Mucosa of gallbladder (tissue), 1 donor: ENCODE measurements at regions not wholly inside any gene's neighbourhood (a gene's known extent, or its start where the extent isn't known, plus 50 kb on each side); places are given as distances from the start of the nearest gene placed in this dataset.

ENCODE experiments used
- DNase-seq: peaks from one replicate; pipeline ENCODE4 v3.0.0-alpha.2; 2020; ENCODE audit warnings: low spot score
- donor health status: DM: no; HTN: no; CAD: no.

DNA sequence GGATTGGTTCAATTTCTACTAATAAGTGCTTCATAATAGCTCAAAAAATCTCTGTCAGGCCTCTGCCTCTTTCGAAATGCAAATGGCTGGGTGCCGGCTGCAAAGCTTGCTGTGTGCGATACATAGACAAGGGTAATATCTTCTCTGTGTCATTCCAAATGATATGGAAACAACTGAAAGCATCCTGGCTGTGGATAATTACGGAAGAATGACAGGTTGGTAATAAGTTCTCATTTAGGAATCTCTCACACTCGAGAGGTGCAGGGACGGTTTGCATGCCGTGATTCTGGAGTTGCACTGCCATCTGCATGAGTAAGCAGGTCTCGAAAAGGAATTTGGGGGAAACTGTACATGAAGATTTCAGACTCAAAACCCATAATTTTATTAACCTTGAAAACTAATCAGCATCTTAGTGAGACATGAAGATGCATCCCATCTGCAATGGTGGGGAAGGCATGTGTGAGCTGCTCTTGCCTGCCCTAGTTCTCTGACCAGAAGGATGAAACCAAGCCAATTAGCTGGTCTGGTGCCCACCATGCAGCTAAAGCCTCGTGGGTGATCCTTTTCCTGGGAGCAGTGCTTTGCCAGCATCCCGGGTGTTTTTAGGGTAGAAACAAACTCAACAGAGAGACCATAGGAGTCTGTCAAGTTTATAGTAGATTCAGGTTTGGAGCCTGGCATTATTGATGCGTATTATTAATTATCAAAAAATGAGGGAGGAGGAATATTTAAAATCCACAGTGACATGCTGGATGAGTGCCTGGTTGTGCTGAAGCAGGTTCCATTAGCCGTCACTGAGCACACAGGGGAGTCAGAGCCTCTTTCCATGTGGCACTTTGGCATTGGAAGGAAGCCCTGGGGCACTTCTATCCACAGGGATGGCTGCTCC lies 503.6 kb upstream of the MGMT start:
- DNase-seq: no peak

- DNase-seq: no peak
These were observed 503.0 kb upstream of the MGMT start for GRCh38 chr10:128964100-128964403.

DNA sequence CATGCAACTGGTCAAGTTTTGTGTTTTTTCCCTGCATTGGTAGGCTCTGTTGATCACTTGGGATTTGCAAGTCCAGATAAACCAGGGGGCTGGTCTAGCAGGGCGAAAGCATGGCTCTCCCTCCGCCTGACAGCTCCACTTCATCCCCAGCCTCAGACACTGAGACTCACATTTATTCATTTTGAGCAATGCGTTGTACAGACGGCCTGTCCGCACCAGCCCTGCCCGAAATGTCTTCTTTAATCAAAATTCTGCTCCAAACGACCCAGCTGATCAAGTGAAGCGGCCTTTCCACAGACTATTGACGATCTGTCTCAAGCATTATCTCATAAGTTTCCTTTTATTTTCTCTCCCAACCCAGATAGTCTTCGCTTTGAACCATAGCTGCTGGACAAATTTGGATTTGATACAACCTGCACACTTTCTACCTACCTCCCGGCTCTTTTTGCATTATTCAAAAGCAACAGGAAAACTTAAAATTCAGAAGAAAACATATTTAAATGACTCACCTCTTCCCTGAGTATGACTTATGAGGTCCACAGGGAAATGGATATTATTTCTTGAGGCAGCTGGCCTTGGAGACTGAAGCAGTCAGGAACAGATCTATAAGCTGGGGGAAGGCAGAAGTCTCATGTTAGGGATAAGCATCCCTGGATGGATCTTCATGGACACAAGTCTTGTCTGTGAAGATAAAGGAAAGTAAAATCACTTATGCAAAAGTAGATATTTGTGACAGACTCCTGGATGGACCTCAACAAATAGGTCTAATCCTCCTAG lies 498.9 kb upstream of the MGMT start:
- no peak for DNase-seq

DNA sequence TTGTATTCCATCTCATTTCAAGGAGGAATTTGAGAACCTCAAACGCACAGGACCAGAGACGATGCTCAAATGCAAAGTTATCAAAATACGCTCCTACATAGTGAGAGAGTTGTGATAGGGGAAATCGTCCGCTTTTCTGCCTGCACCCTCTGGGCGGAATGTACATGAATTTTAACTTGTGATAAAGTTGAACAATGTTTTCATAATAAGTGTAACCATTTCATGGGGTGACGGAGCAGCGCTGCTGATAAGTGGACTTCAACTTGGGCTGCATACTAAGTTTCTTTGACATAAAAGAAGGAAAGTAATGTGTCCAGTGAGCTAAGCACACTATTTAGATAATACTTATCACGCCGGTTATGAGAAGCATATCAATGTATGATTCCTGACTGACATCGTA lies 497.5 kb upstream of the MGMT start:
- DNase-seq: no peak

DNA sequence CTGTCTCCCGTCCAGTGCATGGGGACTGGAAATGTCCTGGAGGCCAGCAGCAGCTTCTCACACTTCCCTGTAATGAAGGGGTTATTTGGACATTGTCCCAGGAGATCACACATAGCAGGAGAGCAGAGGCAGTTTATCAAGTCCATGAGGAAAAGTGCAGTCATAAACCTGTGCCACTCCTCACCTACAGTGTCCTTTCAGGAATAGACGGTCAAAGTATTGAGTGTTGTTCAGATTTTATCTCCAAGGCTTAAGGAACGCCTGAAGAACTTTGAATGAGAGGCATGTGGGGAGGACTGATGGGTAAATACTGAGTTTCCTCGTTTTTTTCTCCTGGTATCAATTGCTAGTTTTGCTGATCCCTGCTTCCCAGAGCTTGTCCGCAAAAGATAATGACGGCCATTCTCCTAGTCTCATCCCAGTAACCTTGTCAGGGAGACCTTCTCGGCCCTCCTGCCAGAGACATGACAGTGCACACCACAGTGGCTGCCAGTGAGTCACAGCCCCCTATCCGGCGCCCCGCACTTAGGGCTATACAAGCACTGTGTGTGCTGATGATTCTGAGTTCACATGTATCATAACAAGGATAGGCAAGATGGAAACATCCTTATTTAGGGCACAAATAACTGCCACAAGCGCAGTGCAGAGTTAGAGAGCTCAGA lies 495.5 kb upstream of the MGMT start:
- DNase-seq: no peak

GRCh38 chr10:128972036-128972405 lies 495.0 kb upstream of the MGMT start:
- no peak for DNase-seq

GRCh38 chr10:128973221-128973620 lies 493.8 kb upstream of the MGMT start:
- no peak for DNase-seq

- DNase-seq: no peak
These were observed 490.2 kb upstream of the MGMT start for GRCh38 chr10:128976856-128977255.

GRCh38 chr10:128978211-128978610 lies 488.8 kb upstream of the MGMT start:
- DNase-seq: no peak

GRCh38 chr10:128979405-128979804 lies 487.6 kb upstream of the MGMT start:
- no peak for DNase-seq

GRCh38 chr10:128981251-128981650 lies 485.8 kb upstream of the MGMT start:
- no peak for DNase-seq

DNA sequence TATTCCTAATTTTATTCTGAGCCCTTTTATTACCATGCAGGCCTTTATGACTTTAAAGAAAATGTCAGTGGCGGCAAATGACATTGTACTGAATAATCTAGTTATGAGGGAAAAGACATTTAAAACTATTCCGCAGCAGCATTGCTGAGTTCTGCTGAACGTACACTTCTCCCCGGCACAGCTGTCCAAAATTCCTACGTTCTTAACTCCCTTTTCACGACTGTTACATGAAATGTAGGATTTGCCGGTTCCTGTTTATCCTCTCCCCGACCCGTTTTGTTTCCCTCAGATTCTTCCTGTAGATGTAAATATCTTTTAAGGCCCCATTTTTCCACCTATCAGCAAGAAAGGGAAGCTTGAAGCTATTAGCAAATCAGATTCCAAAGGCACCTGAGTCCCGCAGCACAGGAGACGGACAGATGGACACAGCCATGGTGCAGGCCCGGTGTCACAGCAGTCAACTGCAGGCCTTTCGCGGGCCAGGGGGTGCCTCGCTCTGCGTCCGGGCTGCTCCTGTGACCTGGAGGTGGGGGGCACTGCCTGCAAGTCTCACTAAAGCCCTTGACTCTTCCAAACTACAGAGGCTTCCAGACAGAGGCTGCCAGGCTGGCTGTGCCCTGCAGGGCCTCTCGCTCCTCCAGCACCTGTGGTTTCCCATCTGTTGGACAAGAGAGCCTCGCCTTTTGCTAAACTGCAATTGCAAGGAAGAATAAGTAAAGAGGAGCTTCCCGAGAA lies 485.0 kb upstream of the MGMT start:
- DNase-seq: no peak

- no peak for DNase-seq
These were observed 484.5 kb upstream of the MGMT start for GRCh38 chr10:128982616-128982915.

DNA sequence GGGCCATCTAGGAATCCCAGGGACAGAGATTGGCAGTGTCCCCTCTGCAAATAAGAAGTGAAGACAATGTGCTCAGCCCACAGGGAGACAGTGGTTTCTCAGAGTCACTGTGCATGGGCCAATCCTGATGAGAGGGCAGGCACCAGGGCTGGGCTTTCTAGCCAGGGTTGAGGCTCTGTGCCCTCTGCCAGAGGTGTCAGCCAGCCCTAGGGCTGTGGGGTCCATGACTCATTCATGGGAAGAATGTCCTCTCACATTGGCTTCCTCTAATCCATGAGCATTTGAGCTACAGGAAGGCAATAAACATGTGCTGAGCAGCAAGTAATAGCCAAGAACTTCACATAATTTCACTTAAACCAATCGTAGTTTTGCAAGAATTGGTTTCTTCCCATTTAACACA lies 482.0 kb upstream of the MGMT start:
- DNase-seq: no peak

- DNase-seq: no peak
These were observed 476.1 kb upstream of the MGMT start for GRCh38 chr10:128990986-128991385.

DNA sequence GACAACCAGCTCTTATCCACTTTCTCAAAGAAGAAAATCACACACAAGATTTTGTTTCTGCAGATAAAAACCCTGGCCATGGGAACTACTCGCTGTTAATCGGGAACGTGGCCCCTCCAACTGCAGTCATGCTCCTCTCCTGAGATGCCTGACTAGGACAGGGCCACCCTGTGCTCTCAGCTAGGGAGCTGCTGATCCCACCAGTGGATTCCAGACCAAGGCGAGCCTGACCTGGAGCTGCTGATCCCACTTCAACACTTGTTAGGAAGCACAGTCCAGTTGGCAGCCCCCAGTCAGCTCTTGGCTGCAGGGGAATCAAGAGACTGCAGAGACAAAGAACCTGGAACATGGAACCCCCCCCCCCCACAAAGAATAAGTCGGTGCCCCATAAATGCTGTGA lies 474.3 kb upstream of the MGMT start:
- no peak for DNase-seq

- DNase-seq: no peak
These were observed 473.6 kb upstream of the MGMT start for GRCh38 chr10:128993443-128993842.

GRCh38 chr10:128993911-128994538 lies 473.0 kb upstream of the MGMT start:
- DNase-seq: no peak

DNA sequence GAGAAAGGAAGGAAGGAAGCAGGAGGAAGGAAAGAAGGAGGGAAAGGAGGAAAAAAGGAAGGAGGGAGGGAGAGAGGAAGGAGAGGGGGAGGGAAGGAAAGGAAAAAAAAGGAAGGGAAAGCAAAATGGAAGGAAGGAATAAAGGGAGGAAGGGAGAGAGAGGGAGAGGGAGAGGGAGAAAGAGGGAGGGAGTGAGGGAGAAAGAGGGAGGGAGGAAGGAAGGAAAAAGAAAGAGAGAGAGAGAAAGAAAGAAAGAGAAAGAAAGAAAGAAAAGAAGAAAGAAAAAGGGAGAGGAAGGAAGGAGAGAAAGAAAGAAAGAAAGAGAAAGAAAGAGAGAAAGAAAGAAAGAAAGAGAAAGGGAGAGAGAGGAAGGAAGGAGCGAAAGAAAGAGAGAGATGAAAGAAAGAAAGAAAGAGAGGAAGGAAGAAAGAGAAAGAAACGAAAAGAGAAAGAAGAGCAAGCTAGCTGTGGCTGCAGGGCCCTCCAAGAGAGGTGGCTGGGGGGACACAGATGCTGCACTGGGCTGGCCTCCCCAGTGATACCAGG lies 472.4 kb upstream of the MGMT start:
- no peak for DNase-seq

DNA sequence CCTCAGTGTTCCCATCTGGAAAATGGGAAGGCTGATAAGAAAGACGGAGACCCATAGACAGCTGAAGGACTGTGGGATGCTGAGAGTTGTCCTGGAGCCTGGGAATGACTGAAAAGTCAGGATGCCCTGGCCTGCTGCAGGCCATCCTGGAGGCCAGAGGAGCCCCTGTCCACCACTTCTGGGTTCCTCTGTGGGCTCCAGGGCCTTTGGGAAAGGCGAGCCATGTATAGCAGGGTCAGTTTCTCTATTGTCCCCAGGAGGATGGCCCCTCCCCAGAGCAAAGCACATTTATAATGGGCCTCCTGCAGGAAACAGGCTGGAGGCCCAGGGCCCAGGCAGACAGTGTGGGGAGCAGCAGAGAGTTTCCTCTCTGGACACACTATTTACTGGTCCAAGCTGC lies 471.4 kb upstream of the MGMT start:
- no peak for DNase-seq

DNA sequence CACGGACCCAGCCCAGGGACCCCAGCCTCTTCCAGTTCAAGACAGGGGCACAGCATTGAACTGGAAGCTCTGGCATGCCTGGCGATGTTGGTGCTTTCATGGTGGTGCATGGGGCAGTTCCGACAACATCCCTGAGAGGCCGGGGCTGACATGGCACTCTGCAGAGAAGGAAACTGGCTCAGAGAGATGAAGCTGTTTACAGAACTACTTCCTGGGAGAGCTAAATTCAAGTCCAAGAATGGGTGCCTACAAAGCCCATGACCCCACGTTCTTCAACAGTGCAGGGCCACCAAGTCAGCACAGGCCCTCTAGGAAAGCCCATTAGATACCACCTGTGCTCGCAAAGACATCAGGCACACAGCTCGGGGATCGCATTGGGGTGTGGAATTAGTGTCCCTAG lies 470.9 kb upstream of the MGMT start:
- DNase-seq: no peak
